ENCODE measurements at regions not wholly inside any gene's neighbourhood (a gene's known extent, or its start where the extent isn't known, plus 50 kb on each side); places are given as distances from the start of the nearest gene placed in this dataset.
"Not testable (repeated sequence)": the region's sequence is repeated elsewhere in the genome, so short reads cannot be mapped to it uniquely, and the experiment has no call there.

GRCh38 chr10:16156681-16157080, 280.1 kb upstream of the PTER start (continued):
- TF ChIP-seq CUX1 (IDR thresholded peaks at IDR 0.05; ENCODE audit: insufficient replicate concordance, low read depth, low read length): no peak
- TF ChIP-seq YBX1 (IDR thresholded peaks at IDR 0.05): no peak
- no peak for TF ChIP-seq BCL3 (IDR thresholded peaks at IDR 0.05; ENCODE audit: borderline replicate concordance, insufficient read depth, low read depth, low read length, poor library complexity, severe bottlenecking)
- TF ChIP-seq NRF1 (conservative IDR thresholded peaks at IDR 0.05; ENCODE audit: low read depth, low read length): no peak
- TF ChIP-seq ZNF622 (IDR thresholded peaks at IDR 0.05): no peak
- no peak for TF ChIP-seq MEF2B (IDR thresholded peaks at IDR 0.05; ENCODE audit: partially characterized antibody, poor library complexity, severe bottlenecking)
- no peak for TF ChIP-seq BMI1 (IDR thresholded peaks at IDR 0.05; ENCODE audit: borderline replicate concordance)

DNA sequence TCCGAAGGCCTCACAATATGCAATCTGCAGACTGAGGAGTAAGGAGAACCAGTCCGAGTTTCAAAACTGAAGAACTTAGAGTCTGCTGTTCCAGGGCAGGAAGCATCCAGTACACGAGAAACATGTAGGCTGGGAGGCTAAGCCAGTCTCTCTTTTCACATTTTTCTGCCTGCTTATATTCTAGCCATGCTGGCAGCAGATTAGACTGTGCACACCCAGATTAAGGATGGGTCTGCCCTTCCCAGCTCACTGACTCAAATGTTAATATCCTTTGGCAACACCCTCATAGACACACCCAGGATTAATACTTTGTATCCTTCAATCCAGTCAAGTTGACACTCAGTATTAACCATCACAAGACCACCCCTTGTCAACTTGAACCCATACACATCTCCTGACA, 271.7 kb upstream of the PTER start:
- H3K79me2 ChIP-seq (ENCODE audit: control insufficient read depth, insufficient read depth, low read length); FAIRE-seq; BruUV-seq (replicated peaks); DNase-seq (ENCODE audit: low read depth, low spot score); H3K36me3 ChIP-seq (ENCODE audit: control insufficient read depth in 2 of 2, insufficient read depth in 2 of 2, low read length in 1 of 2); H3K4me3 ChIP-seq; H4K20me1 ChIP-seq (ENCODE audit: control insufficient read depth, insufficient read depth); H2AFZ ChIP-seq (ENCODE audit: control insufficient read depth, low read depth, low read length); intact Hi-C loops (cut with micrococcal nuclease; ENCODE audit: unreplicated experiment); H3K27ac ChIP-seq (ENCODE audit: control insufficient read depth, insufficient read depth); in situ Hi-C loops (cut with MboI); H3K9me3 ChIP-seq (replicated peaks; ENCODE audit: control insufficient read depth, insufficient read depth, low read length); H3K4me1 ChIP-seq (ENCODE audit: control insufficient read depth, insufficient read depth, low read length); RAD21 ChIA-PET (ENCODE audit: unreplicated experiment); ATAC-seq; H3K9ac ChIP-seq (ENCODE audit: control insufficient read depth, insufficient read depth, low read length); SMC1A ChIA-PET (ENCODE audit: uncharacterized antibody, unreplicated experiment); H3K4me2 ChIP-seq (ENCODE audit: control insufficient read depth, insufficient read depth); POLR2A ChIA-PET; H3K27me3 ChIP-seq (replicated peaks in 1 of 2; ENCODE audit: control insufficient read depth in 2 of 2, insufficient read depth in 2 of 2, low read length in 1 of 2): not testable (repeated sequence)
- CTCF ChIA-PET: interaction anchor here (1.1 kb wide), 1 partner anchor 9 kb away, joined by 5 read pairs; no protein-coding TSS in a partner anchor
- WGBS (ENCODE audit: insufficient coverage, insufficient replicate concordance, low lambda C conversion rate, missing lambda C conversion rate): 0% methylated on average over 3 of the region's 3 CpGs

All from GM12878 (cell line).